ENCODE measurements at regions not wholly inside any gene's neighbourhood (a gene's known extent, or its start where the extent isn't known, plus 50 kb on each side); places are given as distances from the start of the nearest gene placed in this dataset.

- TF ChIP-seq, protein P1, sequence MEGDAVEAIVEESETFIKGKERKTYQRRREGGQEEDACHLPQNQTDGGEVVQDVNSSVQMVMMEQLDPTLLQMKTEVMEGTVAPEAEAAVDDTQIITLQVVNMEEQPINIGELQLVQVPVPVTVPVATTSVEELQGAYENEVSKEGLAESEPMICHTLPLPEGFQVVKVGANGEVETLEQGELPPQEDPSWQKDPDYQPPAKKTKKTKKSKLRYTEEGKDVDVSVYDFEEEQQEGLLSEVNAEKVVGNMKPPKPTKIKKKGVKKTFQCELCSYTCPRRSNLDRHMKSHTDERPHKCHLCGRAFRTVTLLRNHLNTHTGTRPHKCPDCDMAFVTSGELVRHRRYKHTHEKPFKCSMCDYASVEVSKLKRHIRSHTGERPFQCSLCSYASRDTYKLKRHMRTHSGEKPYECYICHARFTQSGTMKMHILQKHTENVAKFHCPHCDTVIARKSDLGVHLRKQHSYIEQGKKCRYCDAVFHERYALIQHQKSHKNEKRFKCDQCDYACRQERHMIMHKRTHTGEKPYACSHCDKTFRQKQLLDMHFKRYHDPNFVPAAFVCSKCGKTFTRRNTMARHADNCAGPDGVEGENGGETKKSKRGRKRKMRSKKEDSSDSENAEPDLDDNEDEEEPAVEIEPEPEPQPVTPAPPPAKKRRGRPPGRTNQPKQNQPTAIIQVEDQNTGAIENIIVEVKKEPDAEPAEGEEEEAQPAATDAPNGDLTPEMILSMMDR (IDR thresholded peaks at IDR 0.05): peak in 2 of 3 donors; percentile 45 to 55
- TF ChIP-seq POLR2AphosphoS5 (IDR thresholded peaks at IDR 0.05): no peak
These were observed 78.0 kb upstream of the SLC25A36 start for GRCh38 chr3:140863580-140864009.
